ENCODE measurements at regions not wholly inside any gene's neighbourhood (a gene's known extent, or its start where the extent isn't known, plus 50 kb on each side); places are given as distances from the start of the nearest gene placed in this dataset.

- Histone ChIP-seq H4K5ac (ENCODE audit: low read length) (no peak overlapping the region), H4K8ac (ENCODE audit: low read depth, low read length) (no peak overlapping the region), H3K4me2 (ENCODE audit: low read length) (no peak overlapping the region), H3K4ac (ENCODE audit: low read depth, low read length) (no peak overlapping the region), H3K4me1 (ENCODE audit: control insufficient read depth, low read depth, low read length) (no peaks in the 10 kb centered on the region), H2AK5ac (ENCODE audit: low read length) (no peak overlapping the region), H3K9ac (ENCODE audit: low read length) (no peak overlapping the region), H2BK15ac (replicated peaks; ENCODE audit: low read depth) (no peak overlapping the region), H3K56ac (ENCODE audit: low read length) (no peak overlapping the region), H3K18ac (ENCODE audit: low read length) (no peak overlapping the region), H2BK120ac (ENCODE audit: low read depth, low read length) (no peak overlapping the region), H3K23ac (ENCODE audit: low read length) (no peak overlapping the region), H3K4me3 (ENCODE audit: low read length) (no peak overlapping the region), H3K27ac (ENCODE audit: low read depth, low read length) (no peak overlapping the region), H3K27me3 (ENCODE audit: insufficient read depth, low read length, poor library complexity) (no peaks in the 10 kb centered on the region), H3K79me2 (ENCODE audit: control insufficient read depth, insufficient read depth, low read length) (no peaks in the 10 kb centered on the region), H3K79me1 (ENCODE audit: low read length) (no peaks in the 10 kb centered on the region), H2BK5ac (ENCODE audit: low read length) (no peak overlapping the region), H3K36me3 (ENCODE audit: control insufficient read depth, insufficient read depth, low read length) (no peaks in the 10 kb centered on the region)
- no peak for DNase-seq
- no CpG with 5 or more reads among the region's 2 CpGs for WGBS (ENCODE audit: extremely low coverage, insufficient coverage, low lambda C conversion rate)
Observed at GRCh38 chr2:76429374-76429773, 718.7 kb upstream of the GCFC2 start.

- H2BK120ac ChIP-seq (ENCODE audit: low read depth, low read length) = no peak overlapping the region
- H3K4ac ChIP-seq (ENCODE audit: low read depth, low read length) = no peak overlapping the region
- no peaks in the 10 kb centered on the region for H3K4me1 ChIP-seq (ENCODE audit: control insufficient read depth, low read depth, low read length)
- no peaks in the 10 kb centered on the region for H3K79me1 ChIP-seq (ENCODE audit: low read length)
- H3K27ac ChIP-seq (ENCODE audit: low read depth, low read length) = no peak overlapping the region
- no peak overlapping the region for H2BK5ac ChIP-seq (ENCODE audit: low read length)
- no peak overlapping the region for H3K18ac ChIP-seq (ENCODE audit: low read length)
- no peak overlapping the region for H4K5ac ChIP-seq (ENCODE audit: low read length)
- no peak overlapping the region for H3K4me2 ChIP-seq (ENCODE audit: low read length)
- no peak overlapping the region for H2BK15ac ChIP-seq (replicated peaks; ENCODE audit: low read depth)
- H3K9ac ChIP-seq (ENCODE audit: low read length) = no peak overlapping the region
- no peak overlapping the region for H3K4me3 ChIP-seq (ENCODE audit: low read length)
- H4K8ac ChIP-seq (ENCODE audit: low read depth, low read length) = no peak overlapping the region
- H3K79me2 ChIP-seq (ENCODE audit: control insufficient read depth, insufficient read depth, low read length) = no peaks in the 10 kb centered on the region
- no peaks in the 10 kb centered on the region for H3K27me3 ChIP-seq (ENCODE audit: insufficient read depth, low read length, poor library complexity)
- H3K56ac ChIP-seq (ENCODE audit: low read length) = no peak overlapping the region
- no peak overlapping the region for H2AK5ac ChIP-seq (ENCODE audit: low read length)
- H3K23ac ChIP-seq (ENCODE audit: low read length) = no peak overlapping the region
- H3K36me3 ChIP-seq (ENCODE audit: control insufficient read depth, insufficient read depth, low read length) = no peaks in the 10 kb centered on the region
- no peak for DNase-seq
Observed at GRCh38 chr2:76427452-76427851, 716.7 kb upstream of the GCFC2 start.

- H2BK5ac ChIP-seq (ENCODE audit: low read length) = no peak overlapping the region
- DNase-seq = no peak
- WGBS (ENCODE audit: extremely low coverage, insufficient coverage, low lambda C conversion rate) = no CpG with 5 or more reads among the region's 7 CpGs
Observed at GRCh38 chr2:76415821-76416220, 705.1 kb upstream of the GCFC2 start.

GRCh38 chr2:76413436-76413835, 702.7 kb upstream of the GCFC2 start:
- Histone ChIP-seq H4K5ac (ENCODE audit: low read length) (no peak overlapping the region), H3K4me1 (ENCODE audit: control insufficient read depth, low read depth, low read length) (no peaks in the 10 kb centered on the region), H3K4me3 (ENCODE audit: low read length) (no peak overlapping the region), H2AK5ac (ENCODE audit: low read length) (no peak overlapping the region), H3K27ac (ENCODE audit: low read depth, low read length) (no peak overlapping the region), H3K18ac (ENCODE audit: low read length) (no peak overlapping the region), H3K9ac (ENCODE audit: low read length) (no peak overlapping the region), H4K8ac (ENCODE audit: low read depth, low read length) (no peak overlapping the region), H2BK5ac (ENCODE audit: low read length) (no peak overlapping the region), H3K36me3 (ENCODE audit: control insufficient read depth, insufficient read depth, low read length) (no peaks in the 10 kb centered on the region), H3K23ac (ENCODE audit: low read length) (no peak overlapping the region), H3K79me2 (ENCODE audit: control insufficient read depth, insufficient read depth, low read length) (no peaks in the 10 kb centered on the region), H3K4ac (ENCODE audit: low read depth, low read length) (no peak overlapping the region), H3K27me3 (ENCODE audit: insufficient read depth, low read length, poor library complexity) (no peaks in the 10 kb centered on the region), H2BK15ac (replicated peaks; ENCODE audit: low read depth) (no peak overlapping the region), H2BK120ac (ENCODE audit: low read depth, low read length) (no peak overlapping the region), H3K79me1 (ENCODE audit: low read length) (no peaks in the 10 kb centered on the region), H3K56ac (ENCODE audit: low read length) (no peak overlapping the region), H3K4me2 (ENCODE audit: low read length) (no peak overlapping the region)
- DNase-seq = peak; percentile 79

More at GRCh38 chr2:76415821-76416220, 705.1 kb upstream of the GCFC2 start:
- no peaks in the 10 kb centered on the region for H3K27me3 ChIP-seq (ENCODE audit: insufficient read depth, low read length, poor library complexity)
- no peak overlapping the region for H3K4me3 ChIP-seq (ENCODE audit: low read length)
- H3K56ac ChIP-seq (ENCODE audit: low read length) = no peak overlapping the region
- H4K8ac ChIP-seq (ENCODE audit: low read depth, low read length) = no peak overlapping the region
- H3K79me2 ChIP-seq (ENCODE audit: control insufficient read depth, insufficient read depth, low read length) = no peaks in the 10 kb centered on the region
- H3K4ac ChIP-seq (ENCODE audit: low read depth, low read length) = no peak overlapping the region
- H3K4me2 ChIP-seq (ENCODE audit: low read length) = no peak overlapping the region
- no peak overlapping the region for H3K27ac ChIP-seq (ENCODE audit: low read depth, low read length)
- H3K23ac ChIP-seq (ENCODE audit: low read length) = no peak overlapping the region
- H3K4me1 ChIP-seq (ENCODE audit: control insufficient read depth, low read depth, low read length) = no peaks in the 10 kb centered on the region
- H2BK120ac ChIP-seq (ENCODE audit: low read depth, low read length) = no peak overlapping the region
- no peaks in the 10 kb centered on the region for H3K36me3 ChIP-seq (ENCODE audit: control insufficient read depth, insufficient read depth, low read length)
- H3K79me1 ChIP-seq (ENCODE audit: low read length) = no peaks in the 10 kb centered on the region
- H2BK15ac ChIP-seq (replicated peaks; ENCODE audit: low read depth) = no peak overlapping the region
- no peak overlapping the region for H4K5ac ChIP-seq (ENCODE audit: low read length)
- no peak overlapping the region for H2AK5ac ChIP-seq (ENCODE audit: low read length)
- H3K9ac ChIP-seq (ENCODE audit: low read length) = no peak overlapping the region
- H3K18ac ChIP-seq (ENCODE audit: low read length) = no peak overlapping the region

- no peak overlapping the region for H2BK120ac ChIP-seq (ENCODE audit: low read depth, low read length)
- no peaks in the 10 kb centered on the region for H3K79me1 ChIP-seq (ENCODE audit: low read length)
- no peak overlapping the region for H2BK5ac ChIP-seq (ENCODE audit: low read length)
- no peak overlapping the region for H3K4me2 ChIP-seq (ENCODE audit: low read length)
- no peak overlapping the region for H2BK15ac ChIP-seq (replicated peaks; ENCODE audit: low read depth)
- H3K56ac ChIP-seq (ENCODE audit: low read length) = no peak overlapping the region
- H3K4me1 ChIP-seq (ENCODE audit: control insufficient read depth, low read depth, low read length) = no peaks in the 10 kb centered on the region
- H3K18ac ChIP-seq (ENCODE audit: low read length) = no peak overlapping the region
- no CpG with 5 or more reads among the region's 12 CpGs for WGBS (ENCODE audit: extremely low coverage, insufficient coverage, low lambda C conversion rate)
- H2AK5ac ChIP-seq (ENCODE audit: low read length) = no peak overlapping the region
- H3K27ac ChIP-seq (ENCODE audit: low read depth, low read length) = no peak overlapping the region
- no peak overlapping the region for H3K9ac ChIP-seq (ENCODE audit: low read length)
- no peak overlapping the region for H3K4me3 ChIP-seq (ENCODE audit: low read length)
- no peaks in the 10 kb centered on the region for H3K36me3 ChIP-seq (ENCODE audit: control insufficient read depth, insufficient read depth, low read length)
- H4K8ac ChIP-seq (ENCODE audit: low read depth, low read length) = no peak overlapping the region
- no peak overlapping the region for H3K4ac ChIP-seq (ENCODE audit: low read depth, low read length)
- H3K27me3 ChIP-seq (ENCODE audit: insufficient read depth, low read length, poor library complexity) = no peaks in the 10 kb centered on the region
- DNase-seq = no peak
- H4K5ac ChIP-seq (ENCODE audit: low read length) = no peak overlapping the region
- H3K23ac ChIP-seq (ENCODE audit: low read length) = no peak overlapping the region
- H3K79me2 ChIP-seq (ENCODE audit: control insufficient read depth, insufficient read depth, low read length) = no peaks in the 10 kb centered on the region
Observed at GRCh38 chr2:76406134-76406855, 695.6 kb upstream of the GCFC2 start.

- H3K4me1 ChIP-seq (ENCODE audit: control insufficient read depth, low read depth, low read length) = peaks cover 3% of the 10 kb centered on the region
- no peak overlapping the region for H3K18ac ChIP-seq (ENCODE audit: low read length)
- no peaks in the 10 kb centered on the region for H3K79me1 ChIP-seq (ENCODE audit: low read length)
- no peak overlapping the region for H3K4me2 ChIP-seq (ENCODE audit: low read length)
- no peak overlapping the region for H2AK5ac ChIP-seq (ENCODE audit: low read length)
- H4K5ac ChIP-seq (ENCODE audit: low read length) = no peak overlapping the region
- H4K8ac ChIP-seq (ENCODE audit: low read depth, low read length) = no peak overlapping the region
- no peak overlapping the region for H3K4ac ChIP-seq (ENCODE audit: low read depth, low read length)
- H3K36me3 ChIP-seq (ENCODE audit: control insufficient read depth, insufficient read depth, low read length) = no peaks in the 10 kb centered on the region
- H2BK5ac ChIP-seq (ENCODE audit: low read length) = no peak overlapping the region
- no peak overlapping the region for H3K56ac ChIP-seq (ENCODE audit: low read length)
- no peak overlapping the region for H3K27ac ChIP-seq (ENCODE audit: low read depth, low read length)
- no peak for DNase-seq
- H3K23ac ChIP-seq (ENCODE audit: low read length) = no peak overlapping the region
- no peak overlapping the region for H2BK120ac ChIP-seq (ENCODE audit: low read depth, low read length)
- no peaks in the 10 kb centered on the region for H3K79me2 ChIP-seq (ENCODE audit: control insufficient read depth, insufficient read depth, low read length)
- H3K4me3 ChIP-seq (ENCODE audit: low read length) = no peak overlapping the region
- H2BK15ac ChIP-seq (replicated peaks; ENCODE audit: low read depth) = no peak overlapping the region
- no peak overlapping the region for H3K9ac ChIP-seq (ENCODE audit: low read length)
- H3K27me3 ChIP-seq (ENCODE audit: insufficient read depth, low read length, poor library complexity) = no peaks in the 10 kb centered on the region
Observed at GRCh38 chr2:76393356-76393755, 682.6 kb upstream of the GCFC2 start.

All from mesendoderm (in vitro differentiated cells).